ENCODE measurements at regions not wholly inside any gene's neighbourhood (a gene's known extent, or its start where the extent isn't known, plus 50 kb on each side); places are given as distances from the start of the nearest gene placed in this dataset.

DNA sequence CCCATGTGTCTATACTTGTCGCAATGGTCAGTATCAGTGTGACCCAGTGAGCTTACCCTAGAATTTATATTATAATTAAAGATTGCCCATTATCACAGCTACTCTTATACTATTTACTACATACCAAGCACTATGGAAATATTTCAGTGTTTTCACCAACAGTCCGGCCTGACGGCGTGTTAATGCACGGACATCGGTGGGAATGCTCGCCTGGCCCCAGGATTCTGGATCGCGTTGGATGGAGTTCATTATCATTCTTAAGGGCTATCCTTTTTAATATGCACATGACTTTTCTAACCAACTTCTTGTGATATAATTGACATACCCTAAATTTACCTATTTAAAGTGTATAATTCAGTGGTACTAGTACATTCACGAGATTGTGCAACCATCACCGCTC lies 51.8 kb upstream of the AFDN start:
- Histone ChIP-seq H3K4me3 (no peak overlapping the region), H3K27ac (no peak overlapping the region), H3K4me1 (no peaks in the 10 kb centered on the region), H3K36me3 (ENCODE audit: insufficient read depth in 1 of 2, low read depth in 1 of 2) (no peaks in the 10 kb centered on the region), H3K27me3 (ENCODE audit: insufficient read depth in 3 of 3, low read length in 2 of 3) (no peaks in the 10 kb centered on the region), H3K9me3 (no peaks in the 10 kb centered on the region)
- no peak for ATAC-seq
- no peak for DNase-seq
- 95 to 97% (median 96%) methylated on average over 11 of the region's 11 CpGs for WGBS, 3 donors
- no peak for TF ChIP-seq CTCF (IDR thresholded peaks at IDR 0.05)
- intact Hi-C loops (cut with DNase I) = no loop called here

- no peak for DNase-seq
- 83 to 85% (median 85%) methylated on average over 14 of the region's 14 CpGs for WGBS, 3 donors
- Histone ChIP-seq H3K27me3 (ENCODE audit: insufficient read depth in 3 of 3, low read length in 2 of 3) (no peaks in the 10 kb centered on the region), H3K27ac (no peak overlapping the region), H3K4me3 (no peak overlapping the region), H3K36me3 (ENCODE audit: insufficient read depth in 1 of 2, low read depth in 1 of 2) (no peaks in the 10 kb centered on the region), H3K9me3 (no peaks in the 10 kb centered on the region), H3K4me1 (no peaks in the 10 kb centered on the region)
- intact Hi-C loops (cut with DNase I) = no loop called here
- TF ChIP-seq CTCF (IDR thresholded peaks at IDR 0.05) = no peak
- ATAC-seq = no peak
Measured at GRCh38 chr6:167776906-167777627, 49.6 kb upstream of the AFDN start.
